Cardiac septum (tissue), 1 donor: ENCODE measurements at regions not wholly inside any gene's neighbourhood (a gene's known extent, or its start where the extent isn't known, plus 50 kb on each side); places are given as distances from the start of the nearest gene placed in this dataset.

ENCODE experiments used
- DNase-seq: peaks from one replicate; pipeline ENCODE4 v3.0.0-alpha.2; 2020; ENCODE audit warnings: low spot score
- intact Hi-C: fragments of 100-400 bp; cut with DNase I; formaldehyde crosslinking; loops from one replicate; pipeline ENCODE4 v1.14.0; 2022
- donor health status: DM: no; HTN: no; CAD: no.

GRCh38 chr4:135777361-135777760 lies 1575.8 kb upstream of the PABPC4L start:
- intact Hi-C loops = no loop called here
- no peak for DNase-seq

GRCh38 chr4:135775909-135776308 lies 1574.3 kb upstream of the PABPC4L start:
- no peak for DNase-seq
- intact Hi-C loops = no loop called here

- intact Hi-C loops = no loop called here
- no peak for DNase-seq
Measured at GRCh38 chr4:135770505-135770904, 1568.9 kb upstream of the PABPC4L start.

GRCh38 chr4:135744928-135745327 lies 1543.3 kb upstream of the PABPC4L start:
- no peak for DNase-seq
- intact Hi-C loops = no loop called here

GRCh38 chr4:135741583-135741982 lies 1540.0 kb upstream of the PABPC4L start:
- intact Hi-C loops = no loop called here
- DNase-seq = no peak

- no peak for DNase-seq
- intact Hi-C loops = no loop called here
Measured at GRCh38 chr4:135739354-135739753, 1537.8 kb upstream of the PABPC4L start.

- intact Hi-C loops = no loop called here
- DNase-seq = no peak
Measured at GRCh38 chr4:135735512-135735911, 1533.9 kb upstream of the PABPC4L start.

GRCh38 chr4:135732448-135732847 lies 1530.9 kb upstream of the PABPC4L start:
- intact Hi-C loops = no loop called here
- no peak for DNase-seq

- intact Hi-C loops = no loop called here
- DNase-seq = no peak
Measured at GRCh38 chr4:135731682-135732081, 1530.1 kb upstream of the PABPC4L start.

GRCh38 chr4:135724421-135724820 lies 1522.8 kb upstream of the PABPC4L start:
- no peak for DNase-seq
- intact Hi-C loops = no loop called here

- intact Hi-C loops = no loop called here
- DNase-seq = no peak
Measured at GRCh38 chr4:135718019-135718418, 1516.4 kb upstream of the PABPC4L start.

GRCh38 chr4:135705343-135705742 lies 1503.8 kb upstream of the PABPC4L start:
- intact Hi-C loops = no loop called here
- DNase-seq = no peak

- no peak for DNase-seq
- intact Hi-C loops = no loop called here
Measured at GRCh38 chr4:135694066-135694465, 1492.5 kb upstream of the PABPC4L start.

GRCh38 chr4:135684001-135684400 lies 1482.4 kb upstream of the PABPC4L start:
- no peak for DNase-seq
- intact Hi-C loops = no loop called here

- intact Hi-C loops = no loop called here
- DNase-seq = no peak
Measured at GRCh38 chr4:135672202-135672601, 1470.6 kb upstream of the PABPC4L start.

- no peak for DNase-seq
- intact Hi-C loops = no loop called here
Measured at GRCh38 chr4:135670548-135670947, 1469.0 kb upstream of the PABPC4L start.
